SK-N-SH treated with all-trans-retinoic acid at 6 μM for 48 hours (cell line): ENCODE measurements at regions not wholly inside any gene's neighbourhood (a gene's known extent, or its start where the extent isn't known, plus 50 kb on each side); places are given as distances from the start of the nearest gene placed in this dataset.
"Not testable (repeated sequence)": the region's sequence is repeated elsewhere in the genome, so short reads cannot be mapped to it uniquely, and the experiment has no call there.

Experiments used
- ATAC-seq: fragments of 200-7000 bp; cut with Tn5 transposase; 3 replicates; pipeline ENCODE4 v1.9.1; 2020; ENCODE audit warnings: mild to moderate bottlenecking, moderate library complexity
- ARNTL ChIP-seq: fragments of 450-650 bp; formaldehyde crosslinking; IDR thresholded peaks from 2 replicates; pipeline ENCODE4 v1.5.0; 2020; ENCODE audit warnings: low read depth, mild to moderate bottlenecking, moderate library complexity, borderline replicate concordance
- BACH2 ChIP-seq: fragments of 250-450 bp; sonication (Bioruptor Pico); IDR thresholded peaks from 2 replicates; pipeline ENCODE4 v1.9.0; 2021; ENCODE audit warnings: mild to moderate bottlenecking, borderline replicate concordance
- CREB5 ChIP-seq: fragments of 250-450 bp; sonication (Bioruptor Pico); IDR thresholded peaks from 2 replicates; pipeline ENCODE4 v1.5.1; 2020; ENCODE audit warnings: low read depth, mild to moderate bottlenecking, moderate library complexity
- CSDC2 ChIP-seq: fragments of 250-450 bp; sonication (Bioruptor Pico); IDR thresholded peaks from 2 replicates; pipeline ENCODE4 v1.5.0; 2020; ENCODE audit warnings: mild to moderate bottlenecking, moderate library complexity
- CSRNP3 ChIP-seq: fragments of 250-450 bp; sonication (Bioruptor Pico); IDR thresholded peaks from 2 replicates; pipeline ENCODE4 v1.5.1; 2021; ENCODE audit warnings: mild to moderate bottlenecking, moderate library complexity
- ESRRG ChIP-seq: fragments of 250-450 bp; sonication (Bioruptor Pico); IDR thresholded peaks from 2 replicates; pipeline ENCODE4 v1.6.1; 2021; ENCODE audit warnings: mild to moderate bottlenecking
- GLIS3 ChIP-seq: fragments of 250-450 bp; sonication (Bioruptor Pico); IDR thresholded peaks from 2 replicates; pipeline ENCODE4 v1.5.0; 2020; ENCODE audit warnings: mild to moderate bottlenecking, moderate library complexity
- ISL1 ChIP-seq: fragments of 250-450 bp; sonication (Bioruptor Pico); IDR thresholded peaks from 2 replicates; pipeline ENCODE4 v2.1.2; 2022; ENCODE audit warnings: mild to moderate bottlenecking, moderate library complexity
- OSR1 ChIP-seq: fragments of 250-450 bp; sonication (Bioruptor Pico); IDR thresholded peaks from 2 replicates; pipeline ENCODE4 v1.8.0; 2022; ENCODE audit warnings: moderate library complexity, mild to moderate bottlenecking, inconsistent platforms
- POU6F1 ChIP-seq: fragments of 250-450 bp; sonication (Bioruptor Pico); IDR thresholded peaks from 2 replicates; pipeline ENCODE4 v1.8.0; 2021; ENCODE audit warnings: low read depth, mild to moderate bottlenecking, moderate library complexity, borderline replicate concordance
- TCF4 ChIP-seq: fragments of 250-450 bp; sonication (Bioruptor Pico); IDR thresholded peaks from 2 replicates; pipeline ENCODE4 v1.8.0; 2021; ENCODE audit warnings: mild to moderate bottlenecking, moderate library complexity, borderline replicate concordance
- ZFP3 ChIP-seq: fragments of 250-450 bp; sonication (Bioruptor Pico); IDR thresholded peaks from 2 replicates; pipeline ENCODE4 v1.5.0; 2020; ENCODE audit warnings: mild to moderate bottlenecking, moderate library complexity
- ZFP30 ChIP-seq: fragments of 450-650 bp; formaldehyde crosslinking; IDR thresholded peaks from 2 replicates; pipeline ENCODE4 v1.5.0; 2022; ENCODE audit warnings: mild to moderate bottlenecking, moderate library complexity
- ZNF565 ChIP-seq: fragments of 450-650 bp; formaldehyde crosslinking; conservative IDR thresholded peaks from 2 replicates; pipeline ENCODE4 v1.5.0; 2020; ENCODE audit warnings: low read depth, mild to moderate bottlenecking, moderate library complexity
- ZNF70 ChIP-seq: fragments of 450-650 bp; formaldehyde crosslinking; IDR thresholded peaks from 2 replicates; pipeline ENCODE4 v1.5.0; 2020; ENCODE audit warnings: mild to moderate bottlenecking, moderate library complexity
- ZNF8 ChIP-seq: fragments of 450-650 bp; formaldehyde crosslinking; IDR thresholded peaks from 2 replicates; pipeline ENCODE4 v1.5.0; 2020; ENCODE audit warnings: mild to moderate bottlenecking, moderate library complexity
- TF ChIP-seq, protein P1 (sequence below): fragments of 250-450 bp; sonication (Bioruptor Pico); IDR thresholded peaks from 2 replicates; pipeline ENCODE4 v1.8.0; 2020; ENCODE audit warnings: mild to moderate bottlenecking, moderate library complexity, borderline replicate concordance

- ATAC-seq = no peak
- TF ChIP-seq ZFP30 (CRISPR knock-in tag) (no peak), POU6F1 (CRISPR knock-in tag) (no peak), TCF4 (CRISPR knock-in tag) (no peak), ISL1 (CRISPR knock-in tag) (no peak), OSR1 (no peak)
These were observed 78.0 kb downstream of the TTC6 start for GRCh38 chr14:37673439-37673838.

GRCh38 chr14:37678916-37679315, 83.5 kb downstream of the TTC6 start:
- no peak for ATAC-seq
- TF ChIP-seq ZNF565 (CRISPR knock-in tag) (no peak), ESRRG (CRISPR knock-in tag) (no peak)

GRCh38 chr14:37681486-37681885, 86.1 kb downstream of the TTC6 start:
- TF ChIP-seq POU6F1 (CRISPR knock-in tag) (no peak), CREB5 (CRISPR knock-in tag) (no peak), TCF4 (CRISPR knock-in tag) (no peak), ARNTL (CRISPR knock-in tag) (no peak), ZFP30 (CRISPR knock-in tag) (no peak), CSRNP3 (CRISPR knock-in tag) (no peak), BACH2 (CRISPR knock-in tag) (no peak), OSR1 (no peak)

GRCh38 chr14:37692680-37693079, 97.3 kb downstream of the TTC6 start:
- ATAC-seq = not testable (repeated sequence)

More at GRCh38 chr14:37681486-37681885, 86.1 kb downstream of the TTC6 start:
- ATAC-seq = no peak

DNA sequence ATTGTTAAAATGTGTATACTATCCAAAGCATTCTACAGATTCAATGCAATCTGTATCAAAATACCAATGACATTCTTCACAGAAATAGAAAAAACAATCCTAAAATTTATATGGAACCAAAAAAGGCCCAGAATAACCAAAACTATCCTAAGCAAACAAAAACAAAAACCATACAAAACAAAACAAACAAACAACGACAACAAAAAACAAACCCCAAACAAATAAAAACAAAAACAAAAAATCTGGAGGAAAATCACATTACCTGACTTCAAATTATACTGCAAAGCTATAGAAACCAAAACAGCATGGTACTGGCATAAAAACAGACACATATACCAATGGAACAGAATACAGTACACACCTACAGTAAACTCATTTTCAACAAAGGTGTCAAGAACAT, 98.0 kb downstream of the TTC6 start:
- ATAC-seq = not testable (repeated sequence)

GRCh38 chr14:37695866-37696265, 100.4 kb downstream of the TTC6 start:
- no peak for ATAC-seq
- TF ChIP-seq POU6F1 (CRISPR knock-in tag) = no peak
- TF ChIP-seq BACH2 (CRISPR knock-in tag) = no peak
- no peak for TF ChIP-seq ZNF8 (CRISPR knock-in tag)
- TF ChIP-seq ZFP3 (CRISPR knock-in tag) = no peak
- TF ChIP-seq, protein P1, sequence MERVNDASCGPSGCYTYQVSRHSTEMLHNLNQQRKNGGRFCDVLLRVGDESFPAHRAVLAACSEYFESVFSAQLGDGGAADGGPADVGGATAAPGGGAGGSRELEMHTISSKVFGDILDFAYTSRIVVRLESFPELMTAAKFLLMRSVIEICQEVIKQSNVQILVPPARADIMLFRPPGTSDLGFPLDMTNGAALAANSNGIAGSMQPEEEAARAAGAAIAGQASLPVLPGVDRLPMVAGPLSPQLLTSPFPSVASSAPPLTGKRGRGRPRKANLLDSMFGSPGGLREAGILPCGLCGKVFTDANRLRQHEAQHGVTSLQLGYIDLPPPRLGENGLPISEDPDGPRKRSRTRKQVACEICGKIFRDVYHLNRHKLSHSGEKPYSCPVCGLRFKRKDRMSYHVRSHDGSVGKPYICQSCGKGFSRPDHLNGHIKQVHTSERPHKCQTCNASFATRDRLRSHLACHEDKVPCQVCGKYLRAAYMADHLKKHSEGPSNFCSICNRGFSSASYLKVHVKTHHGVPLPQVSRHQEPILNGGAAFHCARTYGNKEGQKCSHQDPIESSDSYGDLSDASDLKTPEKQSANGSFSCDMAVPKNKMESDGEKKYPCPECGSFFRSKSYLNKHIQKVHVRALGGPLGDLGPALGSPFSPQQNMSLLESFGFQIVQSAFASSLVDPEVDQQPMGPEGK (CRISPR knock-in tag) = no peak
- TF ChIP-seq ZNF70 (CRISPR knock-in tag) = no peak
- no peak for TF ChIP-seq ARNTL (CRISPR knock-in tag)
- no peak for TF ChIP-seq CSDC2 (CRISPR knock-in tag)
- no peak for TF ChIP-seq GLIS3
- TF ChIP-seq CSRNP3 (CRISPR knock-in tag) = no peak
